Osteoblast (primary cell): ENCODE measurements at regions not wholly inside any gene's neighbourhood (a gene's known extent, or its start where the extent isn't known, plus 50 kb on each side); places are given as distances from the start of the nearest gene placed in this dataset.
A peak's percentile ranks its signal among the peaks of the same experiment; 100 is the strongest.
"Not testable (repeated sequence)": the region's sequence is repeated elsewhere in the genome, so short reads cannot be mapped to it uniquely, and the experiment has no call there.

Experiments
- DNase-seq: peaks from one replicate; pipeline ENCODE4 v3.0.0; 2011; ENCODE audit warnings: low spot score, mixed read lengths; ENCODE audit not compliant: insufficient read length; ENCODE audit errors: missing footprints
- H2AFZ ChIP-seq: 2 replicates; pipeline ENCODE4 v1.6.0; 2011; ENCODE audit warnings: mild to moderate bottlenecking, low read length
- H3K27ac ChIP-seq: 2 replicates; pipeline ENCODE4 v1.5.1; 2011; ENCODE audit warnings: mild to moderate bottlenecking, low read depth, low read length, moderate library complexity
- H3K27me3 ChIP-seq: 2 replicates; pipeline ENCODE4 v1.6.0; 2012; ENCODE audit warnings: mild to moderate bottlenecking, control low read depth, inconsistent platforms, low read length, moderate library complexity; ENCODE audit not compliant: insufficient read depth
- H3K36me3 ChIP-seq: 2 replicates; pipeline ENCODE4 v1.5.1; 2011; ENCODE audit warnings: mild to moderate bottlenecking, low read length, control low read depth, moderate library complexity; ENCODE audit not compliant: insufficient read depth
- H3K4me1 ChIP-seq: 2 replicates; pipeline ENCODE4 v1.5.1; 2011; ENCODE audit warnings: mild to moderate bottlenecking, low read length, control low read depth, moderate library complexity; ENCODE audit not compliant: insufficient read depth
- H3K4me2 ChIP-seq: 2 replicates; pipeline ENCODE4 v1.6.0; 2011; ENCODE audit warnings: mild to moderate bottlenecking, low read length; ENCODE audit not compliant: insufficient read depth
- H3K4me3 ChIP-seq: fragments of 200-600 bp; sonication (generic); 3 replicates; pipeline ENCODE4 v1.5.1; 2012; ENCODE audit warnings: mild to moderate bottlenecking, low read length, inconsistent platforms; ENCODE audit not compliant: insufficient read depth
- H3K79me2 ChIP-seq: 2 replicates; pipeline ENCODE4 v1.6.0; 2012; ENCODE audit warnings: mild to moderate bottlenecking, low read length, control low read depth, inconsistent platforms; ENCODE audit not compliant: insufficient read depth
- H3K9me3 ChIP-seq: 2 replicates; pipeline ENCODE4 v1.5.1; 2011; ENCODE audit warnings: low read depth, low read length, control low read depth
- H4K20me1 ChIP-seq: 2 replicates; pipeline ENCODE4 v1.6.0; 2012; ENCODE audit warnings: mild to moderate bottlenecking, low read length, control low read depth; ENCODE audit not compliant: insufficient read depth
- CTCF ChIP-seq: IDR thresholded peaks from 2 replicates; pipeline ENCODE4 v1.5.1; 2011; ENCODE audit warnings: mild to moderate bottlenecking, low read depth, low read length, moderate library complexity; ENCODE audit errors: extremely low read depth

- peaks cover under 1% of the 10 kb centered on the region for H3K9me3 ChIP-seq
- no peak overlapping the region for H3K27ac ChIP-seq
Observed at GRCh38 chr4:38333219-38333618, 330.8 kb upstream of the KLF3 start.

GRCh38 chr4:38334791-38335190, 329.2 kb upstream of the KLF3 start:
- Histone ChIP-seq H3K27ac (no peak overlapping the region), H2AFZ (peak overlapping the region; percentile 34), H3K4me1 (no peaks in the 10 kb centered on the region), H3K9me3 (peaks cover 3% of the 10 kb centered on the region), H3K27me3 (no peaks in the 10 kb centered on the region), H3K79me2 (no peaks in the 10 kb centered on the region), H4K20me1 (no peaks in the 10 kb centered on the region), H3K36me3 (no peaks in the 10 kb centered on the region), H3K4me3 (no peak overlapping the region), H3K4me2 (no peak overlapping the region)
- DNase-seq: no peak
- no peak for TF ChIP-seq CTCF

More at GRCh38 chr4:38333219-38333618, 330.8 kb upstream of the KLF3 start:
- Histone ChIP-seq H3K4me1 (no peaks in the 10 kb centered on the region), H4K20me1 (no peaks in the 10 kb centered on the region), H3K4me2 (no peak overlapping the region), H3K27me3 (no peaks in the 10 kb centered on the region), H3K36me3 (no peaks in the 10 kb centered on the region), H3K4me3 (no peak overlapping the region), H2AFZ (no peak overlapping the region), H3K79me2 (no peaks in the 10 kb centered on the region)
- TF ChIP-seq CTCF: no peak
- no peak for DNase-seq

- H3K4me3 ChIP-seq, H3K27me3 ChIP-seq, DNase-seq, H4K20me1 ChIP-seq, H3K27ac ChIP-seq, H3K36me3 ChIP-seq, H3K4me2 ChIP-seq, H3K4me1 ChIP-seq, H2AFZ ChIP-seq, H3K79me2 ChIP-seq, H3K9me3 ChIP-seq: not testable (repeated sequence)
Observed at GRCh38 chr4:38338939-38339338, 325.1 kb upstream of the KLF3 start.

- Histone ChIP-seq H3K4me2 (no peak overlapping the region), H3K36me3 (no peaks in the 10 kb centered on the region), H3K27me3 (peaks cover 3% of the 10 kb centered on the region), H3K4me3 (no peak overlapping the region), H2AFZ (no peak overlapping the region), H3K27ac (no peak overlapping the region), H3K79me2 (no peaks in the 10 kb centered on the region), H3K9me3 (no peaks in the 10 kb centered on the region), H3K4me1 (no peaks in the 10 kb centered on the region), H4K20me1 (no peaks in the 10 kb centered on the region)
- TF ChIP-seq CTCF: no peak
- no peak for DNase-seq
Observed at GRCh38 chr4:38343608-38344007, 320.4 kb upstream of the KLF3 start.
